GM12873 (cell line): ENCODE measurements at regions not wholly inside any gene's neighbourhood (a gene's known extent, or its start where the extent isn't known, plus 50 kb on each side); places are given as distances from the start of the nearest gene placed in this dataset.

ENCODE experiments used
- CTCF ChIP-seq: IDR thresholded peaks from 2 replicates; pipeline ENCODE4 v1.5.1; 2012; ENCODE audit warnings: low read depth, mild to moderate bottlenecking, moderate library complexity, low read length, control low read depth; ENCODE audit not compliant: insufficient read depth; ENCODE audit errors: missing control alignments

- TF ChIP-seq CTCF, result no peak
Measured at GRCh38 chr9:31719262-31719661, 665.2 kb upstream of the ACO1 start.

GRCh38 chr9:31730398-31730797 is 654.0 kb upstream of the ACO1 start:
- TF ChIP-seq CTCF, result no peak

GRCh38 chr9:31733166-31733565 is 651.3 kb upstream of the ACO1 start:
- TF ChIP-seq CTCF, result no peak

DNA sequence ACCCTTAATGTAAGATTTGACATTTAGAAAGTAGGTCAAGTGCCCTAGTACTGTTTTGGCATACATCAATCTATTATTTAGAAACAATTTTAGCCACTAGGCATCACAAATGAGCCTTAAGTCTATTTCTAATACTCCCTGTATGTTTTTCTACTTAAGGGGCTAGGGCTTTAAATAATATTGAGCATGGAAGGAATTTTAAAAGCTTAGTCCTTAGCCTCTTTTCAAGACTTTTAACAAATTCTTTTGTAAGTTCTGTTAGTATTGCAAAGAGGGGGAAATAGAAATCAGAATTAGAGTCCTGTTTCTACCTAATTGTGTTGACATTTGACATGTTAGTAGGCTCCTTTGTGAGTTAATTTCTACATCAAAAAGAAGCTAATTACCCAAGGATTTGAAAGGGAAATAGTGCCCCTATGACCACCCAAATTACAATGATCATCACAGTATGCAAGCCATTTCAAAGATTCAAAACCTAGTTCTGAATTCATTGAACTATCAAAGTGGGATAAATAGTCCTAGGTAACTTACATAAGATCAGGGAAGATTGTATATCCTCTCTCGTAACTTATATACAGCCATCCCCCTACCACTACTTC is 647.8 kb upstream of the ACO1 start:
- TF ChIP-seq CTCF, result no peak

- no peak for TF ChIP-seq CTCF
Measured at GRCh38 chr9:31740705-31741104, 643.7 kb upstream of the ACO1 start.

DNA sequence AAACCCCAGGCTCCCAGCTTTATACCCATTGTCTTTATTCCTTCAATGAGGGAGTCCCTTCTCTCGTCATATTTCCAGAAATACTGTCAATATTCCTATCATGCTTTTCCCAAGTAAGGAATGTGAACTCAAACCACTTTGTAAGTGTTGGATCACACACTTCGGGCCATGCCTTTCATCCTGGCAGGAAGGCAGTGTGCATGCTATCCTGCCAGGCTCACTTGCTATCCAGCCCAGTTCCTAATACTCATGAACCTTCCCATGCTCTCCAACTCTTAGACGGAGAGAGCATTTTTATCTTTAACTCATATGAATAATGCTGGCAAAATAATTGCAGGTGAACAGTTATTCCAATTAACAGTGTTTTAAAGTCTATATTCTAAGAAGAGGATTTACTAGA is 639.9 kb upstream of the ACO1 start:
- no peak for TF ChIP-seq CTCF

DNA sequence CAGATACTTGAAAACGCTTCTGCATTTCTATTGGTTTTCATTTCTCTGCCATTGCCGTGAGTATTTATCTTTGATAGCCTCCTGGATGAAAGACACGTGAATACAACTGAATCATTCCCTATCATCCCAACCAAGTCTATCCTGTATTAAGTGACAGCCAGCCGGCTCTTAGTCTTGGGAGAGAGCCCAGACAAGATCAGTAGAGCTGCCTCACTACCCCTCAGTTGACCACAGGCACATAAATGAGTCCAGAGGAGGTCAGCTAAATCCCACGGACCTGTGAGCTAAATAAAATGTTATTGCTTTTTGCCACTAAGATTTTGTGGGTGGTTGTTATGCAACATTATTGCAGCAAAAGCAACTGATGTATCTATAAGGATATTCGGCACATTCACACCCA is 639.0 kb upstream of the ACO1 start:
- TF ChIP-seq CTCF, result no peak
